K562 (cell line): ENCODE measurements at regions not wholly inside any gene's neighbourhood (a gene's known extent, or its start where the extent isn't known, plus 50 kb on each side); places are given as distances from the start of the nearest gene placed in this dataset.

Experiments used
- CEBPG ChIP-seq, 3 experiments: fragments of 200-800 bp in 1 of 3; sonication (Bioruptor generic) in 1 of 3; sonication (generic) in 1 of 3; formaldehyde crosslinking in 1 of 3; IDR thresholded peaks in 2 of 3; conservative IDR thresholded peaks in 1 of 3; 2 replicates each; pipeline versions ENCODE4 v1.6.1 to v1.8.0; 2016 to 2022; ENCODE audit warnings: missing compliant biosample characterization in 2 of 3, missing genetic modification characterization in 2 of 3, mild to moderate bottlenecking in 1 of 3, missing genetic modification reagents in 1 of 3
- CTCF ChIP-seq, 3 experiments: IDR thresholded peaks in 2 of 3; conservative IDR thresholded peaks in 1 of 3; 2 replicates each; pipeline ENCODE4 v1.5.1; 2011 to 2012; ENCODE audit warnings: low read length in 3 of 3, mild to moderate bottlenecking in 3 of 3, control low read depth in 2 of 3, improper control_type of control experiment in 1 of 3, inconsistent platforms in 1 of 3, low read depth in 1 of 3, mixed read lengths in 1 of 3, moderate library complexity in 1 of 3; ENCODE audit not compliant: insufficient read depth in 2 of 3
- E2F4 ChIP-seq: sonication (generic); formaldehyde crosslinking; IDR thresholded peaks from 2 replicates; pipeline ENCODE4 v1.8.0; 2022; ENCODE audit warnings: mild to moderate bottlenecking, low read depth, missing genetic modification reagents
- MAFK ChIP-seq: IDR thresholded peaks from 2 replicates; pipeline ENCODE4 v1.6.1; 2011; ENCODE audit warnings: low read length, improper control_type of control experiment
- MAX ChIP-seq: sonication (generic); formaldehyde crosslinking; IDR thresholded peaks from 2 replicates; pipeline ENCODE4 v1.9.0; 2022; ENCODE audit warnings: mild to moderate bottlenecking, missing genetic modification reagents
- MEF2D ChIP-seq: conservative IDR thresholded peaks from 2 replicates; pipeline ENCODE4 v1.6.1; 2016; ENCODE audit warnings: low read depth, missing genetic modification characterization, missing compliant biosample characterization
- POLR2A ChIP-seq: fragments of 450-650 bp; conservative IDR thresholded peaks from 2 replicates; pipeline ENCODE4 v1.6.1; 2016
- UBTF ChIP-seq, 2 experiments: IDR thresholded peaks; 2 replicates each; pipeline ENCODE4 v1.6.1; 2012; ENCODE audit warnings: improper control_type of control experiment in 2 of 2, low read depth in 2 of 2, low read length in 2 of 2, borderline replicate concordance in 1 of 2
- ZBTB40 ChIP-seq, 2 experiments: fragments of 450-650 bp in 1 of 2; sonication (generic) in 1 of 2; formaldehyde crosslinking in 1 of 2; IDR thresholded peaks; 2 replicates each; pipeline versions ENCODE4 v1.7.1 to v1.9.0; 2016 to 2022; ENCODE audit warnings: inconsistent platforms in 1 of 2, mild to moderate bottlenecking in 1 of 2, missing genetic modification reagents in 1 of 2
- ZNF3 ChIP-seq: fragments of 250-450 bp; sonication (Bioruptor Pico); IDR thresholded peaks from 2 replicates; pipeline ENCODE4 v1.5.0; 2021; ENCODE audit warnings: mild to moderate bottlenecking, moderate library complexity

GRCh38 chr7:50229964-50230363 lies 74.6 kb upstream of the IKZF1 start:
- TF ChIP-seq CTCF (IDR thresholded peaks at IDR 0.05 in 2 of 3, conservative IDR thresholded peaks at IDR 0.05 in 1 of 3; ENCODE audit: insufficient read depth in 2 of 3, low read depth in 1 of 3, low read length in 3 of 3) (peak; percentile 29 to 66 (median 65); a peak in 5 of 6 replicates), ZBTB40 (IDR thresholded peaks at IDR 0.05) (no peak), ZBTB40 (CRISPR knock-in tag; IDR thresholded peaks at IDR 0.05) (no peak), ZNF3 (CRISPR knock-in tag) (no peak), E2F4 (CRISPR knock-in tag) (no peak), UBTF (IDR thresholded peaks at IDR 0.05; ENCODE audit: borderline replicate concordance in 1 of 2, low read depth in 2 of 2, low read length in 2 of 2) (no peak), MAX (no peak), MEF2D (tag) (no peak), POLR2A (no peak), MAFK (no peak), CEBPG (CRISPR knock-in tag; IDR thresholded peaks at IDR 0.05) (no peak), CEBPG (tag; conservative IDR thresholded peaks at IDR 0.05 in 1 of 2, IDR thresholded peaks at IDR 0.05 in 1 of 2) (no peak)
